HepG2 (cell line): ENCODE measurements at regions not wholly inside any gene's neighbourhood (a gene's known extent, or its start where the extent isn't known, plus 50 kb on each side); places are given as distances from the start of the nearest gene placed in this dataset.

Experiments used
- ATAC-seq: fragments of 200-7000 bp; cut with Tn5 transposase; 3 replicates; pipeline ENCODE4 v1.9.1; 2020; ENCODE audit warnings: mild to moderate bottlenecking, moderate library complexity
- BruUV-seq: library from RNA; stranded (reverse); fragments of 400-500 nt; replicated peaks from 2 replicates; lab custom pipeline; 2021; lab: Mats Ljungman, UMichigan
- CTCF ChIA-PET: fragments of 300-600 bp; formaldehyde crosslinking; extraction: SDS; loops from one replicate; lab custom pipeline; 2021; ENCODE audit warnings: low total read pairs, inconsistent platforms, low intra/inter-chr PET ratio; lab: Yijun Ruan, JAX
- POLR2A ChIA-PET: fragments of 350-600 bp; sonication (Branson Sonifier 250); formaldehyde crosslinking; loops from one replicate; lab custom pipeline; 2020; ENCODE audit warnings: antibody characterized with exemption, inconsistent platforms; lab: Yijun Ruan, JAX
- DNase-seq: peaks from one replicate; pipeline ENCODE4 v3.0.0-alpha.2; 2015; ENCODE audit warnings: low spot score
- FAIRE-seq: peaks from 3 replicates; lab custom pipeline; 2011; peaks lifted over from hg19 to GRCh38; lab: Jason Lieb, UNC
- H2AFZ ChIP-seq: one replicate; pipeline ENCODE4 v1.6.1; 2011; ENCODE audit warnings: low read length, inconsistent platforms
- H3K27ac ChIP-seq: fragments of 300-600 bp; 3 replicates; pipeline ENCODE4 v1.8.0; 2011; ENCODE audit warnings: mixed run types, mild to moderate bottlenecking, mixed read lengths, low read length, inconsistent platforms; ENCODE audit not compliant: insufficient read depth; ENCODE audit errors: extremely low read length
- H3K27me3 ChIP-seq, 2 experiments: fragments of 200-600 bp in 1 of 2; 2 replicates in 1 of 2; 3 replicates in 1 of 2; pipeline versions ENCODE4 v1.6.0 to v1.8.0; 2011; ENCODE audit warnings: low read length in 2 of 2, mild to moderate bottlenecking in 2 of 2, moderate library complexity in 2 of 2, inconsistent platforms in 1 of 2; ENCODE audit not compliant: insufficient read depth in 2 of 2, control insufficient read depth in 1 of 2
- H3K36me3 ChIP-seq, 2 experiments: fragments of 200-600 bp in 1 of 2; replicated peaks in 1 of 2; 2 replicates in 1 of 2; 3 replicates in 1 of 2; pipeline versions ENCODE4 v1.5.1 to v1.8.0; 2011; ENCODE audit warnings: low read length in 2 of 2, inconsistent platforms in 1 of 2; ENCODE audit not compliant: insufficient read depth in 2 of 2, control insufficient read depth in 1 of 2
- H3K4me1 ChIP-seq: 2 replicates; pipeline ENCODE4 v1.5.1; 2012; ENCODE audit warnings: low read length, inconsistent platforms; ENCODE audit not compliant: insufficient read depth
- H3K4me2 ChIP-seq: 2 replicates; pipeline ENCODE4 v1.6.0; 2011; ENCODE audit warnings: low read depth, low read length, inconsistent platforms
- H3K4me3 ChIP-seq, 3 experiments: fragments of 200-600 bp in 1 of 3; sonication (generic), shearing (Covaris generic) in 1 of 3; replicated peaks in 1 of 3; 2 replicates each; pipeline ENCODE4 v1.5.1; 2011 to 2016; ENCODE audit warnings: low read length in 3 of 3, inconsistent platforms in 2 of 3, low read depth in 2 of 3, mild to moderate bottlenecking in 2 of 3, control low read depth in 1 of 3, mixed read lengths in 1 of 3; ENCODE audit not compliant: insufficient read depth in 1 of 3
- H3K79me2 ChIP-seq: one replicate; pipeline ENCODE4 v1.6.1; 2011; ENCODE audit warnings: low read length, inconsistent platforms; ENCODE audit not compliant: insufficient read depth
- H3K9ac ChIP-seq: 2 replicates; pipeline ENCODE4 v1.6.0; 2011; ENCODE audit warnings: mild to moderate bottlenecking, low read depth, low read length, inconsistent platforms; ENCODE audit not compliant: insufficient read depth
- H3K9me3 ChIP-seq: 2 replicates; pipeline ENCODE4 v1.5.1; 2012; ENCODE audit warnings: mild to moderate bottlenecking, low read length
- H4K20me1 ChIP-seq: 2 replicates; pipeline ENCODE4 v1.6.0; 2011; ENCODE audit warnings: inconsistent platforms, mild to moderate bottlenecking, low read length, moderate library complexity; ENCODE audit not compliant: insufficient read depth
- AFF4 ChIP-seq: sonication (generic); formaldehyde crosslinking; IDR thresholded peaks from 2 replicates; pipeline ENCODE4 v1.4.0; 2020; ENCODE audit warnings: missing genetic modification reagents
- CBX1 ChIP-seq: IDR thresholded peaks from one replicate; pipeline ENCODE4 v1.6.1; 2016; ENCODE audit warnings: antibody characterized with exemption, low read depth
- DRAP1 ChIP-seq: IDR thresholded peaks from 2 replicates; pipeline ENCODE4 v1.6.1; 2016; ENCODE audit warnings: missing genetic modification reagents, missing compliant biosample characterization
- EP300 ChIP-seq, 3 experiments: sonication (generic) in 1 of 3; formaldehyde crosslinking in 1 of 3; IDR thresholded peaks; 2 replicates each; pipeline versions ENCODE4 v1.5.1 to v1.6.1; 2011 to 2020; ENCODE audit warnings: low read depth in 2 of 3, low read length in 2 of 3, borderline replicate concordance in 1 of 3, improper control_type of control experiment in 1 of 3, mild to moderate bottlenecking in 1 of 3, missing genetic modification reagents in 1 of 3, moderate library complexity in 1 of 3
- IRX3 ChIP-seq: sonication (generic); formaldehyde crosslinking; IDR thresholded peaks from 2 replicates; pipeline ENCODE4 v1.8.1; 2023; ENCODE audit warnings: mild to moderate bottlenecking, low read depth, missing genetic modification reagents, borderline replicate concordance
- KDM2A ChIP-seq: sonication (generic); formaldehyde crosslinking; IDR thresholded peaks from 2 replicates; pipeline ENCODE4 v1.4.0; 2020; ENCODE audit warnings: low read depth, missing genetic modification reagents, borderline replicate concordance
- NCOA2 ChIP-seq: sonication (generic); formaldehyde crosslinking; IDR thresholded peaks from 2 replicates; pipeline ENCODE4 v1.8.0; 2022; ENCODE audit warnings: inconsistent platforms
- WGBS: methylation state at CpG from one replicate; pipeline ENCODE4 v1.1.6; 2017; ENCODE audit warnings: low lambda C conversion rate; 5-methylcytosine and 5-hydroxymethylcytosine counted together
- in situ Hi-C: cut with HindIII; loops from 2 replicates; pipeline ENCODE4 v1.10.0; 2017; ENCODE audit warnings: low pct_unique_long_range_greater_than_20kb; ENCODE audit not compliant: extremely low pct_ligation_motif_present
- intact Hi-C: fragments of 100-400 bp; cut with micrococcal nuclease; formaldehyde crosslinking; loops from one replicate; pipeline ENCODE4 v1.10.0; 2022; ENCODE audit not compliant: unreplicated experiment
- TF ChIP-seq, protein P1 (sequence below): sonication (generic); formaldehyde crosslinking; IDR thresholded peaks from 2 replicates; pipeline ENCODE4 v1.4.0; 2020; ENCODE audit warnings: missing genetic modification reagents, borderline replicate concordance
- TF ChIP-seq, protein P2 (sequence below): IDR thresholded peaks from 2 replicates; pipeline ENCODE4 v1.6.1; 2016
- TF ChIP-seq, protein P3 (sequence below): sonication (generic); formaldehyde crosslinking; IDR thresholded peaks from 2 replicates; pipeline ENCODE4 v1.4.0; 2020; ENCODE audit warnings: missing genetic modification reagents

GRCh38 chr6:1137849-1138248 lies 174.0 kb upstream of the FOXQ1 start (continued):
- TF ChIP-seq, protein P1, sequence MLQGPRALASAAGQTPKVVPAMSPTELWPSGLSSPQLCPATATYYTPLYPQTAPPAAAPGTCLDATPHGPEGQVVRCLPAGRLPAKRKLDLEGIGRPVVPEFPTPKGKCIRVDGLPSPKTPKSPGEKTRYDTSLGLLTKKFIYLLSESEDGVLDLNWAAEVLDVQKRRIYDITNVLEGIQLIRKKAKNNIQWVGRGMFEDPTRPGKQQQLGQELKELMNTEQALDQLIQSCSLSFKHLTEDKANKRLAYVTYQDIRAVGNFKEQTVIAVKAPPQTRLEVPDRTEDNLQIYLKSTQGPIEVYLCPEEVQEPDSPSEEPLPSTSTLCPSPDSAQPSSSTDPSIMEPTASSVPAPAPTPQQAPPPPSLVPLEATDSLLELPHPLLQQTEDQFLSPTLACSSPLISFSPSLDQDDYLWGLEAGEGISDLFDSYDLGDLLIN (CRISPR knock-in tag) = no peak
- TF ChIP-seq IRX3 (no peak), DRAP1 (CRISPR knock-in tag) (no peak)

DNA sequence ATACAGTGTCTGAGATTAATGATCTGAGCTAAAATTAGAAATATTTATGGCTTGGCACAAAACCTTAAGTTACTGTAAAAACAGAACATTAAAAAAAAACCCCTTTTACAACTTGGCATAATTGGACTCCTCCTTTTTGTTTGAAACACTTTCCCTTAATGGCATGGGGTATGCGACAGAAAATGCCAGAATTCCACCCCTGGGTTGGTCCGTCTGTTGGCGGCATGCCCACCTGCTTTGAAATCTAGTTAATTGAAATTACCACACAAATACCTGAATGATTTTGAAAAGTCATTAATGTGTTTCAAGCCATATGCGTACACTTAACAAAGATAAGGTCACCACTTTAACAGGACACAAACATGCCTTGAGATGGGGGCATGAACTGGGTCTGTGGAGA lies 175.1 kb upstream of the FOXQ1 start:
- H3K79me2 ChIP-seq = no peaks in the 10 kb centered on the region
- ChIA-PET POLR2A (no interaction called here), CTCF (no interaction called here)
- H3K27me3 ChIP-seq = no peaks in the 10 kb centered on the region
- peaks cover 6% of the 10 kb centered on the region for H3K9me3 ChIP-seq
- DNase-seq (no peak), FAIRE-seq (no peak), ATAC-seq (no peak)
- H2AFZ ChIP-seq = no peak overlapping the region
- H3K4me3 ChIP-seq = no peak overlapping the region
- no TSS peak for BruUV-seq
- no peak overlapping the region for H3K9ac ChIP-seq
- peaks cover 15% of the 10 kb centered on the region for H3K4me1 ChIP-seq
- no peaks in the 10 kb centered on the region for H3K36me3 ChIP-seq
- intact Hi-C loops (loop anchor here (1.0 kb wide), 1 partner anchor 17 kb away; no protein-coding TSS in a partner anchor), in situ Hi-C loops (no loop called here)
- WGBS = 96% methylated on average over 4 of the region's 4 CpGs
- H4K20me1 ChIP-seq = no peaks in the 10 kb centered on the region
- no peak overlapping the region for H3K4me2 ChIP-seq
- H3K27ac ChIP-seq = no peak overlapping the region
- no peak for TF ChIP-seq CBX1
- TF ChIP-seq, protein P2, sequence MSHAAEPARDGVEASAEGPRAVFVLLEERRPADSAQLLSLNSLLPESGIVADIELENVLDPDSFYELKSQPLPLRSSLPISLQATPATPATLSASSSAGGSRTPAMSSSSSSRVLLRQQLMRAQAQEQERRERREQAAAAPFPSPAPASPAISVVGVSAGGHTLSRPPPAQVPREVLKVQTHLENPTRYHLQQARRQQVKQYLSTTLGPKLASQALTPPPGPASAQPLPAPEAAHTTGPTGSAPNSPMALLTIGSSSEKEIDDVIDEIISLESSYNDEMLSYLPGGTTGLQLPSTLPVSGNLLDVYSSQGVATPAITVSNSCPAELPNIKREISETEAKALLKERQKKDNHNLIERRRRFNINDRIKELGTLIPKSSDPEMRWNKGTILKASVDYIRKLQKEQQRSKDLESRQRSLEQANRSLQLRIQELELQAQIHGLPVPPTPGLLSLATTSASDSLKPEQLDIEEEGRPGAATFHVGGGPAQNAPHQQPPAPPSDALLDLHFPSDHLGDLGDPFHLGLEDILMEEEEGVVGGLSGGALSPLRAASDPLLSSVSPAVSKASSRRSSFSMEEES (CRISPR knock-in tag) = no peak
- TF ChIP-seq EP300 (IDR thresholded peaks at IDR 0.05; ENCODE audit: low read depth in 2 of 2, low read length in 2 of 2) = no peak
- TF ChIP-seq EP300 (CRISPR knock-in tag; IDR thresholded peaks at IDR 0.05; ENCODE audit: borderline replicate concordance) = no peak
- no peak for TF ChIP-seq KDM2A (CRISPR knock-in tag)
- no peak for TF ChIP-seq NCOA2 (CRISPR knock-in tag)
- TF ChIP-seq, protein P3, sequence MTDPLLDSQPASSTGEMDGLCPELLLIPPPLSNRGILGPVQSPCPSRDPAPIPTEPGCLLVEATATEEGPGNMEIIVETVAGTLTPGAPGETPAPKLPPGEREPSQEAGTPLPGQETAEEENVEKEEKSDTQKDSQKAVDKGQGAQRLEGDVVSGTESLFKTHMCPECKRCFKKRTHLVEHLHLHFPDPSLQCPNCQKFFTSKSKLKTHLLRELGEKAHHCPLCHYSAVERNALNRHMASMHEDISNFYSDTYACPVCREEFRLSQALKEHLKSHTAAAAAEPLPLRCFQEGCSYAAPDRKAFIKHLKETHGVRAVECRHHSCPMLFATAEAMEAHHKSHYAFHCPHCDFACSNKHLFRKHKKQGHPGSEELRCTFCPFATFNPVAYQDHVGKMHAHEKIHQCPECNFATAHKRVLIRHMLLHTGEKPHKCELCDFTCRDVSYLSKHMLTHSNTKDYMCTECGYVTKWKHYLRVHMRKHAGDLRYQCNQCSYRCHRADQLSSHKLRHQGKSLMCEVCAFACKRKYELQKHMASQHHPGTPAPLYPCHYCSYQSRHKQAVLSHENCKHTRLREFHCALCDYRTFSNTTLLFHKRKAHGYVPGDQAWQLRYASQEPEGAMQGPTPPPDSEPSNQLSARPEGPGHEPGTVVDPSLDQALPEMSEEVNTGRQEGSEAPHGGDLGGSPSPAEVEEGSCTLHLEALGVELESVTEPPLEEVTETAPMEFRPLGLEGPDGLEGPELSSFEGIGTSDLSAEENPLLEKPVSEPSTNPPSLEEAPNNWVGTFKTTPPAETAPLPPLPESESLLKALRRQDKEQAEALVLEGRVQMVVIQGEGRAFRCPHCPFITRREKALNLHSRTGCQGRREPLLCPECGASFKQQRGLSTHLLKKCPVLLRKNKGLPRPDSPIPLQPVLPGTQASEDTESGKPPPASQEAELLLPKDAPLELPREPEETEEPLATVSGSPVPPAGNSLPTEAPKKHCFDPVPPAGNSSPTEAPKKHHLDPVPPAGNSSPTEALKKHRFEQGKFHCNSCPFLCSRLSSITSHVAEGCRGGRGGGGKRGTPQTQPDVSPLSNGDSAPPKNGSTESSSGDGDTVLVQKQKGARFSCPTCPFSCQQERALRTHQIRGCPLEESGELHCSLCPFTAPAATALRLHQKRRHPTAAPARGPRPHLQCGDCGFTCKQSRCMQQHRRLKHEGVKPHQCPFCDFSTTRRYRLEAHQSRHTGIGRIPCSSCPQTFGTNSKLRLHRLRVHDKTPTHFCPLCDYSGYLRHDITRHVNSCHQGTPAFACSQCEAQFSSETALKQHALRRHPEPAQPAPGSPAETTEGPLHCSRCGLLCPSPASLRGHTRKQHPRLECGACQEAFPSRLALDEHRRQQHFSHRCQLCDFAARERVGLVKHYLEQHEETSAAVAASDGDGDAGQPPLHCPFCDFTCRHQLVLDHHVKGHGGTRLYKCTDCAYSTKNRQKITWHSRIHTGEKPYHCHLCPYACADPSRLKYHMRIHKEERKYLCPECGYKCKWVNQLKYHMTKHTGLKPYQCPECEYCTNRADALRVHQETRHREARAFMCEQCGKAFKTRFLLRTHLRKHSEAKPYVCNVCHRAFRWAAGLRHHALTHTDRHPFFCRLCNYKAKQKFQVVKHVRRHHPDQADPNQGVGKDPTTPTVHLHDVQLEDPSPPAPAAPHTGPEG = no peak
- no peak for TF ChIP-seq AFF4
